Jurkat, Clone E6-1 (cell line): ENCODE measurements at regions not wholly inside any gene's neighbourhood (a gene's known extent, or its start where the extent isn't known, plus 50 kb on each side); places are given as distances from the start of the nearest gene placed in this dataset.
"Not testable (repeated sequence)": the region's sequence is repeated elsewhere in the genome, so short reads cannot be mapped to it uniquely, and the experiment has no call there.

Experiments
- DNase-seq: peaks from one replicate; pipeline ENCODE4 v3.0.0-alpha.2; 2011; ENCODE audit warnings: low read depth, low spot score
- H3K4me3 ChIP-seq: 2 replicates; pipeline ENCODE4 v1.5.1; 2011; ENCODE audit warnings: mild to moderate bottlenecking, low read length, control low read depth, moderate library complexity

- no peak for DNase-seq
- no peak overlapping the region for H3K4me3 ChIP-seq
These were observed 189.1 kb upstream of the ADGRL3 start for GRCh38 chr4:61011051-61011450.

GRCh38 chr4:61011936-61012335, 188.2 kb upstream of the ADGRL3 start:
- not testable (repeated sequence) for H3K4me3 ChIP-seq, DNase-seq

GRCh38 chr4:61024610-61025009, 175.5 kb upstream of the ADGRL3 start:
- DNase-seq, result no peak
- no peak overlapping the region for H3K4me3 ChIP-seq

GRCh38 chr4:61027939-61028338, 172.2 kb upstream of the ADGRL3 start:
- no peak for DNase-seq
- no peak overlapping the region for H3K4me3 ChIP-seq

GRCh38 chr4:61036071-61036684, 163.9 kb upstream of the ADGRL3 start:
- H3K4me3 ChIP-seq, result no peak overlapping the region
- no peak for DNase-seq

GRCh38 chr4:61041527-61041926, 158.6 kb upstream of the ADGRL3 start:
- H3K4me3 ChIP-seq, result no peak overlapping the region
- no peak for DNase-seq

- H3K4me3 ChIP-seq, result no peak overlapping the region
- no peak for DNase-seq
These were observed 155.3 kb upstream of the ADGRL3 start for GRCh38 chr4:61044837-61045236.

- DNase-seq, result no peak
- no peak overlapping the region for H3K4me3 ChIP-seq
These were observed 151.1 kb upstream of the ADGRL3 start for GRCh38 chr4:61049018-61049417.

- no peak for DNase-seq
- no peak overlapping the region for H3K4me3 ChIP-seq
These were observed 132.7 kb upstream of the ADGRL3 start for GRCh38 chr4:61067381-61067780.

- DNase-seq, result no peak
These were observed 132.1 kb upstream of the ADGRL3 start for GRCh38 chr4:61068060-61068459.

GRCh38 chr4:61068745-61069144, 131.4 kb upstream of the ADGRL3 start:
- no peak overlapping the region for H3K4me3 ChIP-seq
- DNase-seq, result no peak

More at GRCh38 chr4:61068060-61068459, 132.1 kb upstream of the ADGRL3 start:
- H3K4me3 ChIP-seq, result no peak overlapping the region

GRCh38 chr4:61070269-61070668, 129.9 kb upstream of the ADGRL3 start:
- no peak overlapping the region for H3K4me3 ChIP-seq
- no peak for DNase-seq

- DNase-seq, result no peak
- H3K4me3 ChIP-seq, result no peak overlapping the region
These were observed 120.7 kb upstream of the ADGRL3 start for GRCh38 chr4:61079427-61079826.

GRCh38 chr4:61079976-61080375, 120.2 kb upstream of the ADGRL3 start:
- no peak overlapping the region for H3K4me3 ChIP-seq
- no peak for DNase-seq

- DNase-seq, result no peak
- H3K4me3 ChIP-seq, result no peak overlapping the region
These were observed 114.6 kb upstream of the ADGRL3 start for GRCh38 chr4:61085534-61085933.

- no peak for DNase-seq
- no peak overlapping the region for H3K4me3 ChIP-seq
These were observed 113.8 kb upstream of the ADGRL3 start for GRCh38 chr4:61086357-61086756.

- H3K4me3 ChIP-seq, result no peak overlapping the region
- no peak for DNase-seq
These were observed 113.1 kb upstream of the ADGRL3 start for GRCh38 chr4:61086979-61087378.

- DNase-seq, result no peak
- no peak overlapping the region for H3K4me3 ChIP-seq
These were observed 105.1 kb upstream of the ADGRL3 start for GRCh38 chr4:61094854-61095598.

GRCh38 chr4:61128682-61129081, 71.4 kb upstream of the ADGRL3 start:
- no peak overlapping the region for H3K4me3 ChIP-seq
- DNase-seq, result no peak

GRCh38 chr4:61129971-61130370, 70.2 kb upstream of the ADGRL3 start:
- no peak overlapping the region for H3K4me3 ChIP-seq
- DNase-seq, result no peak

GRCh38 chr4:61143461-61143860, 56.7 kb upstream of the ADGRL3 start:
- H3K4me3 ChIP-seq, result no peak overlapping the region
- no peak for DNase-seq
